D721Med (cell line): ENCODE measurements at regions not wholly inside any gene's neighbourhood (a gene's known extent, or its start where the extent isn't known, plus 50 kb on each side); places are given as distances from the start of the nearest gene placed in this dataset.

ENCODE experiments used
- DNase-seq: peaks from one replicate; pipeline ENCODE4 v3.0.0; 2011; ENCODE audit warnings: low spot score; ENCODE audit not compliant: insufficient read length
- FAIRE-seq: peaks from 2 replicates; lab custom pipeline; 2011; peaks lifted over from hg19 to GRCh38; lab: Jason Lieb, UNC
- TF ChIP-seq, protein P1 (sequence below): IDR thresholded peaks from 2 replicates; pipeline ENCODE4 v1.5.1; 2012; ENCODE audit warnings: mild to moderate bottlenecking, control low read depth; ENCODE audit not compliant: insufficient read depth; ENCODE audit errors: missing control alignments

GRCh38 chr2:47257946-47258348 lies 81.6 kb upstream of the CALM2 start:
- TF ChIP-seq, protein P1, sequence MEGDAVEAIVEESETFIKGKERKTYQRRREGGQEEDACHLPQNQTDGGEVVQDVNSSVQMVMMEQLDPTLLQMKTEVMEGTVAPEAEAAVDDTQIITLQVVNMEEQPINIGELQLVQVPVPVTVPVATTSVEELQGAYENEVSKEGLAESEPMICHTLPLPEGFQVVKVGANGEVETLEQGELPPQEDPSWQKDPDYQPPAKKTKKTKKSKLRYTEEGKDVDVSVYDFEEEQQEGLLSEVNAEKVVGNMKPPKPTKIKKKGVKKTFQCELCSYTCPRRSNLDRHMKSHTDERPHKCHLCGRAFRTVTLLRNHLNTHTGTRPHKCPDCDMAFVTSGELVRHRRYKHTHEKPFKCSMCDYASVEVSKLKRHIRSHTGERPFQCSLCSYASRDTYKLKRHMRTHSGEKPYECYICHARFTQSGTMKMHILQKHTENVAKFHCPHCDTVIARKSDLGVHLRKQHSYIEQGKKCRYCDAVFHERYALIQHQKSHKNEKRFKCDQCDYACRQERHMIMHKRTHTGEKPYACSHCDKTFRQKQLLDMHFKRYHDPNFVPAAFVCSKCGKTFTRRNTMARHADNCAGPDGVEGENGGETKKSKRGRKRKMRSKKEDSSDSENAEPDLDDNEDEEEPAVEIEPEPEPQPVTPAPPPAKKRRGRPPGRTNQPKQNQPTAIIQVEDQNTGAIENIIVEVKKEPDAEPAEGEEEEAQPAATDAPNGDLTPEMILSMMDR = no peak
- no peak for FAIRE-seq
- no peak for DNase-seq

- TF ChIP-seq, protein P1 = no peak
- no peak for FAIRE-seq
Observed at GRCh38 chr2:47256416-47257087, 80.2 kb upstream of the CALM2 start.

GRCh38 chr2:47255794-47256193 lies 79.5 kb upstream of the CALM2 start:
- DNase-seq (no peak), FAIRE-seq (no peak)
- TF ChIP-seq, protein P1 = no peak

More at GRCh38 chr2:47256416-47257087, 80.2 kb upstream of the CALM2 start:
- DNase-seq = no peak

DNA sequence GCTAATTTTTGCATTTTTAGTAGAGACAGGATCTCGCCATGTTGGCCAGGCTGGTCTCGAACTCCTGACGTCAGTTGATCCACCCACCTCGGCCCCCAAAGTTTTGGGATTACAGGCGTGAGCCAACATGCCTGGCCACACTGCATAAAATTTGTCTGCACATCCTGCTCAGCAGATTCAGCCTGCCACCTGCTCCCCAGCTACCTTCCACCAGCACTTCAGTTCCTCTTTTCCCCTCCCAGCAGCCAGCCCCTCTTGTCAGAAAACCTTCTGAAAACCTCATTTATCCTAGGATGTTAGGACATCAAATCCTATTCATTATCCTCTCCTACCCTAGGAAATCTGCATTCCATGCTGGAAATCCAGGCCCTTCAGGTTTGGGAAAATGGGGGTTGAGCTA lies 78.2 kb upstream of the CALM2 start:
- TF ChIP-seq, protein P1 = no peak
- no peak for DNase-seq
- FAIRE-seq = no peak

- DNase-seq = no peak
- TF ChIP-seq, protein P1 = no peak
- no peak for FAIRE-seq
Observed at GRCh38 chr2:47253447-47253846, 77.1 kb upstream of the CALM2 start.

GRCh38 chr2:47251404-47251675 lies 75.0 kb upstream of the CALM2 start:
- FAIRE-seq = no peak
- TF ChIP-seq, protein P1 = no peak

GRCh38 chr2:47250586-47251403 lies 74.5 kb upstream of the CALM2 start:
- TF ChIP-seq, protein P1 = no peak
- no peak for FAIRE-seq
- DNase-seq = no peak

More at GRCh38 chr2:47251404-47251675, 75.0 kb upstream of the CALM2 start:
- DNase-seq = no peak
